PC-3 (cell line): ENCODE measurements at regions not wholly inside any gene's neighbourhood (a gene's known extent, or its start where the extent isn't known, plus 50 kb on each side); places are given as distances from the start of the nearest gene placed in this dataset.

Source experiments
- EZH2 ChIP-seq: fragments of 300-600 bp; sonication (generic); IDR thresholded peaks from one replicate; pipeline ENCODE4 v1.6.1; 2017; ENCODE audit warnings: antibody characterized with exemption, mild to moderate bottlenecking, low read length; ENCODE audit not compliant: unreplicated experiment
- EZH2phosphoT487 ChIP-seq: fragments of 300-600 bp; sonication (generic); IDR thresholded peaks from 2 replicates; pipeline ENCODE4 v1.6.1; 2018; ENCODE audit warnings: mild to moderate bottlenecking, antibody characterized with exemption, low read length, borderline replicate concordance
- TF ChIP-seq, protein P1 (sequence below): fragments of 300-600 bp; sonication (generic); conservative IDR thresholded peaks from 2 replicates; pipeline ENCODE4 v1.5.1; 2017; ENCODE audit warnings: antibody characterized with exemption, low read depth, mild to moderate bottlenecking, low read length

DNA sequence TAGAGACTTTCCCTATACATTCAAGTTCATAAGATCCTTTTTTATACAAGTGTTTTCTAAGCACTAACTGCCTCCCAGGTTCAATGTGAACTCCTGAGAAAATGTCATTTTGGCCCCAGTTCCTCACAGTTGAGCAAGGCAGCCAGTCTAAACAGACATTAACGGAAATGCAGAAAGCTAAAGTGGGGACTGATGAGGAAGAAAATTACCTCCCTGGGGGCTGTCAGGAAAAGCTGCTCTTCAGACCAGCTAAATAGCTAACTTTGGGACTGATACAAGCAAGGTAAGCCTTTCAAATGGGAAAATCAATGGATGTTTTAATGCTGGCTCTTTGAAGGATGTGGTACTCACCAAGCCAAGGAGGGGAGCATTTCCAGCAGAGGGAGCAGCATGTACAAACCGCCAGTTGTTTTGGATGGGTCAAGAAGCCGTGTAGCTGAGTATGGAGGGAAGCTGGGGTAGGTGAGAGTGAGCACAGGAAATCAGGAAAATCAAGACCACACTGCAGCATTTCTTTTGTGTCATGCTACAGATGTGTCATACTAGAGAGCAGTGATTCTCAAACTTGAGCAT lies 180.8 kb upstream of the CHD6 start:
- TF ChIP-seq, protein P1, sequence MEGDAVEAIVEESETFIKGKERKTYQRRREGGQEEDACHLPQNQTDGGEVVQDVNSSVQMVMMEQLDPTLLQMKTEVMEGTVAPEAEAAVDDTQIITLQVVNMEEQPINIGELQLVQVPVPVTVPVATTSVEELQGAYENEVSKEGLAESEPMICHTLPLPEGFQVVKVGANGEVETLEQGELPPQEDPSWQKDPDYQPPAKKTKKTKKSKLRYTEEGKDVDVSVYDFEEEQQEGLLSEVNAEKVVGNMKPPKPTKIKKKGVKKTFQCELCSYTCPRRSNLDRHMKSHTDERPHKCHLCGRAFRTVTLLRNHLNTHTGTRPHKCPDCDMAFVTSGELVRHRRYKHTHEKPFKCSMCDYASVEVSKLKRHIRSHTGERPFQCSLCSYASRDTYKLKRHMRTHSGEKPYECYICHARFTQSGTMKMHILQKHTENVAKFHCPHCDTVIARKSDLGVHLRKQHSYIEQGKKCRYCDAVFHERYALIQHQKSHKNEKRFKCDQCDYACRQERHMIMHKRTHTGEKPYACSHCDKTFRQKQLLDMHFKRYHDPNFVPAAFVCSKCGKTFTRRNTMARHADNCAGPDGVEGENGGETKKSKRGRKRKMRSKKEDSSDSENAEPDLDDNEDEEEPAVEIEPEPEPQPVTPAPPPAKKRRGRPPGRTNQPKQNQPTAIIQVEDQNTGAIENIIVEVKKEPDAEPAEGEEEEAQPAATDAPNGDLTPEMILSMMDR = no peak
- no peak for TF ChIP-seq EZH2
- TF ChIP-seq EZH2phosphoT487 = no peak
